ENCODE measurements at regions not wholly inside any gene's neighbourhood (a gene's known extent, or its start where the extent isn't known, plus 50 kb on each side); places are given as distances from the start of the nearest gene placed in this dataset.
"Not testable (repeated sequence)": the region's sequence is repeated elsewhere in the genome, so short reads cannot be mapped to it uniquely, and the experiment has no call there.

GRCh38 chr17:62255791-62256190 is 124.6 kb upstream of the EFCAB3 start:
- H3K4me3 ChIP-seq; ATAC-seq (ENCODE audit: insufficient read depth, low FRiP score); H3K27ac ChIP-seq (ENCODE audit: low read depth in 1 of 2, low read length in 1 of 2); H3K27me3 ChIP-seq (ENCODE audit: control insufficient read depth in 3 of 3, insufficient read depth in 3 of 3, low read length in 2 of 3); H3K9me3 ChIP-seq (ENCODE audit: control insufficient read depth in 4 of 4, insufficient read depth in 3 of 4, low read length in 3 of 4); H3K4me1 ChIP-seq (ENCODE audit: control insufficient read depth in 5 of 5, insufficient read depth in 5 of 5, low read length in 5 of 5); H3K36me3 ChIP-seq (ENCODE audit: control insufficient read depth in 4 of 4, insufficient read depth in 4 of 4, low read length in 4 of 4); H3K9ac ChIP-seq (ENCODE audit: insufficient read depth in 1 of 2, low read length in 2 of 2); DNase-seq: not testable (repeated sequence)
- WGBS, 2 donors: 69 to 83% methylated on average over 6 of the region's 6 CpGs

DNA sequence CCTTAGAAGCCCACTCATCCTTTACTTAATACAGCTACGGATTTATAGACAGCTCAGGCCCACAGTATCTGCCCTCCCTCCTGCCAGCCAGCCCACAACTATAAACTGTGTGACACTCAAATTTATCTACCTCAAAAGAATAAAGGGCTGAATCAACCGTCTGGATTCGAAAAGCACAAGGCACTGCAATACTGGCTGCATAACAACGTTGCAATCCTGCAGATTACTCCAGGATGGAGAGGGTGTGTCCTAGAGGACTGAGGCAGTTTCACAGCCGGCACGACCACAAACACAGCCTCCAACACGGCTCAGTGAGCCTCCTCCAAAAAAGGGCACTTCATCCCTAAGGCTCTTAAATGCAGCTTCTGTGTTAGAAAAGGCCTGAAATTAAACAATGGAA is 138.3 kb upstream of the EFCAB3 start:
- ATAC-seq (ENCODE audit: insufficient read depth, low FRiP score); H3K27me3 ChIP-seq (ENCODE audit: control insufficient read depth in 3 of 3, insufficient read depth in 3 of 3, low read length in 2 of 3); H3K4me3 ChIP-seq; DNase-seq; H3K9ac ChIP-seq (ENCODE audit: insufficient read depth in 1 of 2, low read length in 2 of 2); H3K36me3 ChIP-seq (ENCODE audit: control insufficient read depth in 4 of 4, insufficient read depth in 4 of 4, low read length in 4 of 4); H3K4me1 ChIP-seq (ENCODE audit: control insufficient read depth in 5 of 5, insufficient read depth in 5 of 5, low read length in 5 of 5); H3K27ac ChIP-seq (ENCODE audit: low read depth in 1 of 2, low read length in 1 of 2); H3K9me3 ChIP-seq (ENCODE audit: control insufficient read depth in 4 of 4, insufficient read depth in 3 of 4, low read length in 3 of 4): not testable (repeated sequence)
- WGBS, 2 donors: 24 to 42% methylated on average over 7 of the region's 7 CpGs

DNA sequence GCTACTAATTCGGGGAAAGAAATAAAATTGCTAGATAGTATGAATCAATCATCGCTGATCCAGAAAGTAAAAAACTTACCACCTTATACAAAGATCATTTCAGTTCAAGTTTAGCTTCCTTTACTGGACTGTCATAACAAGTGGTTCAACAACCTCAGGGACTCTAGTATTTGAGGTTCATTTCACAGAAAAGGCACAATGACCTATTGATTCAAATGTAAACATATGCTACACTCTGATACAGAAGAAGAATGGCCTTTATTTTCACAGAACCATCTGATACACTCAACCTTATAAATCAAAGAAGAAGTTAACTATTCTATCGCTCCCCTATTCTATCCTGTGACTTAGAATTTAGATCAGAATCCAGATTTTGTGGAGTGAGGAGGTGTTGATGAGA is 140.8 kb upstream of the EFCAB3 start:
- not testable (repeated sequence) for H3K27ac ChIP-seq (ENCODE audit: low read depth in 1 of 2, low read length in 1 of 2); H3K9ac ChIP-seq (ENCODE audit: insufficient read depth in 1 of 2, low read length in 2 of 2); DNase-seq; H3K27me3 ChIP-seq (ENCODE audit: control insufficient read depth in 3 of 3, insufficient read depth in 3 of 3, low read length in 2 of 3); H3K9me3 ChIP-seq (ENCODE audit: control insufficient read depth in 4 of 4, insufficient read depth in 3 of 4, low read length in 3 of 4); H3K4me1 ChIP-seq (ENCODE audit: control insufficient read depth in 5 of 5, insufficient read depth in 5 of 5, low read length in 5 of 5); H3K4me3 ChIP-seq; ATAC-seq (ENCODE audit: insufficient read depth, low FRiP score); H3K36me3 ChIP-seq (ENCODE audit: control insufficient read depth in 4 of 4, insufficient read depth in 4 of 4, low read length in 4 of 4)
- WGBS, 2 donors: 69 to 86% methylated on average over 3 of the region's 3 CpGs

- H3K4me3 ChIP-seq; H3K9ac ChIP-seq (ENCODE audit: insufficient read depth in 1 of 2, low read length in 2 of 2); DNase-seq; H3K27ac ChIP-seq (ENCODE audit: low read depth in 1 of 2, low read length in 1 of 2); H3K9me3 ChIP-seq (ENCODE audit: control insufficient read depth in 4 of 4, insufficient read depth in 3 of 4, low read length in 3 of 4); H3K36me3 ChIP-seq (ENCODE audit: control insufficient read depth in 4 of 4, insufficient read depth in 4 of 4, low read length in 4 of 4); H3K27me3 ChIP-seq (ENCODE audit: control insufficient read depth in 3 of 3, insufficient read depth in 3 of 3, low read length in 2 of 3); H3K4me1 ChIP-seq (ENCODE audit: control insufficient read depth in 5 of 5, insufficient read depth in 5 of 5, low read length in 5 of 5); ATAC-seq (ENCODE audit: insufficient read depth, low FRiP score): not testable (repeated sequence)
- WGBS, 2 donors: 65 to 74% methylated on average over 6 of the region's 6 CpGs
Measured at GRCh38 chr17:62238551-62239338, 141.6 kb upstream of the EFCAB3 start.

- ATAC-seq (ENCODE audit: insufficient read depth, low FRiP score); H3K27me3 ChIP-seq (ENCODE audit: control insufficient read depth in 3 of 3, insufficient read depth in 3 of 3, low read length in 2 of 3); H3K9me3 ChIP-seq (ENCODE audit: control insufficient read depth in 4 of 4, insufficient read depth in 3 of 4, low read length in 3 of 4); H3K27ac ChIP-seq (ENCODE audit: low read depth in 1 of 2, low read length in 1 of 2); H3K4me1 ChIP-seq (ENCODE audit: control insufficient read depth in 5 of 5, insufficient read depth in 5 of 5, low read length in 5 of 5); H3K4me3 ChIP-seq; H3K9ac ChIP-seq (ENCODE audit: insufficient read depth in 1 of 2, low read length in 2 of 2); H3K36me3 ChIP-seq (ENCODE audit: control insufficient read depth in 4 of 4, insufficient read depth in 4 of 4, low read length in 4 of 4); DNase-seq: not testable (repeated sequence)
- WGBS, 2 donors: 85 to 93% methylated on average over 2 of the region's 2 CpGs
Measured at GRCh38 chr17:62233822-62234481, 146.4 kb upstream of the EFCAB3 start.

- not testable (repeated sequence) for H3K9me3 ChIP-seq (ENCODE audit: control insufficient read depth in 4 of 4, insufficient read depth in 3 of 4, low read length in 3 of 4); H3K27ac ChIP-seq (ENCODE audit: low read depth in 1 of 2, low read length in 1 of 2); ATAC-seq (ENCODE audit: insufficient read depth, low FRiP score); H3K27me3 ChIP-seq (ENCODE audit: control insufficient read depth in 3 of 3, insufficient read depth in 3 of 3, low read length in 2 of 3); H3K4me1 ChIP-seq (ENCODE audit: control insufficient read depth in 5 of 5, insufficient read depth in 5 of 5, low read length in 5 of 5); H3K36me3 ChIP-seq (ENCODE audit: control insufficient read depth in 4 of 4, insufficient read depth in 4 of 4, low read length in 4 of 4); H3K4me3 ChIP-seq; DNase-seq; H3K9ac ChIP-seq (ENCODE audit: insufficient read depth in 1 of 2, low read length in 2 of 2)
- 33 to 43% methylated on average over 4 to 5 of the region's 5 CpGs for WGBS, 2 donors
Measured at GRCh38 chr17:62231293-62231692, 149.1 kb upstream of the EFCAB3 start.

DNA sequence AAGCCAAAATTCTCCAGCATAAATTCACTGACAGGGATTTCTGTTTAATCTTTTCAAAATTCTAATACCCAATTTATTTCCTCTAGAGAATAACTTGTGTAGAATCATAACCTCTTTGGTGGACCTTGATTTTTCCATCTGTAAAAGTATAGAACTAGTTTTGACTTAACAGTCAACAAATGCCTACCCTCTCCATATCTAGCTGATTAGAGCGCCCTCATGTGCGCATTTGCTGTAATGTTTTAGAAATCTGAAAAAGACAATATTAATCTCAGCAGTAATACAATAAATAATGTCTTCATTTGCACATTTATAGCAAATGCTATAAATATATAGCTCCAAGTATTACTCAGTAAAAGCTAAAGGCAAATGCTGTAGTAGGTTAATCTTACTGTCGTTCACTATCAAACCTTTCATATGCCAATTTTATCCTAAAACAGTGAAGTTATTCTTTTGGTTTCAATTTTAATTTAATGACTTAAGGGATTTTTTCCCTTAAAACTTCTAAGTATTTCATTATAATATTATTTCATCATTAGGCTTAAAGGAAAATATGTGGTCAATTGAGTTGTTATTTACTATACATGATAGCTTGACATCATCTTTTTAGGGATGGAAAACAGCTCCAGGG is 153.6 kb upstream of the EFCAB3 start:
- not testable (repeated sequence) for H3K4me1 ChIP-seq (ENCODE audit: control insufficient read depth in 5 of 5, insufficient read depth in 5 of 5, low read length in 5 of 5); DNase-seq; H3K9me3 ChIP-seq (ENCODE audit: control insufficient read depth in 4 of 4, insufficient read depth in 3 of 4, low read length in 3 of 4); ATAC-seq (ENCODE audit: insufficient read depth, low FRiP score); H3K9ac ChIP-seq (ENCODE audit: insufficient read depth in 1 of 2, low read length in 2 of 2); H3K36me3 ChIP-seq (ENCODE audit: control insufficient read depth in 4 of 4, insufficient read depth in 4 of 4, low read length in 4 of 4); H3K4me3 ChIP-seq; H3K27ac ChIP-seq (ENCODE audit: low read depth in 1 of 2, low read length in 1 of 2); H3K27me3 ChIP-seq (ENCODE audit: control insufficient read depth in 3 of 3, insufficient read depth in 3 of 3, low read length in 2 of 3)
- WGBS, 2 donors: 15 to 18% methylated on average over 3 of the region's 3 CpGs

GRCh38 chr17:62223585-62223984 is 156.8 kb upstream of the EFCAB3 start:
- not testable (repeated sequence) for DNase-seq; H3K4me3 ChIP-seq; H3K36me3 ChIP-seq (ENCODE audit: control insufficient read depth in 4 of 4, insufficient read depth in 4 of 4, low read length in 4 of 4); ATAC-seq (ENCODE audit: insufficient read depth, low FRiP score); H3K9me3 ChIP-seq (ENCODE audit: control insufficient read depth in 4 of 4, insufficient read depth in 3 of 4, low read length in 3 of 4); H3K9ac ChIP-seq (ENCODE audit: insufficient read depth in 1 of 2, low read length in 2 of 2); H3K4me1 ChIP-seq (ENCODE audit: control insufficient read depth in 5 of 5, insufficient read depth in 5 of 5, low read length in 5 of 5); H3K27me3 ChIP-seq (ENCODE audit: control insufficient read depth in 3 of 3, insufficient read depth in 3 of 3, low read length in 2 of 3); H3K27ac ChIP-seq (ENCODE audit: low read depth in 1 of 2, low read length in 1 of 2)
- 90 to 97% methylated on average over 1 of the region's 1 CpG for WGBS, 2 donors

All from lung (tissue), 9 donors.